HCT116 (cell line): ENCODE measurements at regions not wholly inside any gene's neighbourhood (a gene's known extent, or its start where the extent isn't known, plus 50 kb on each side); places are given as distances from the start of the nearest gene placed in this dataset.

Experiments
- ATF3 ChIP-seq: IDR thresholded peaks from 2 replicates; pipeline ENCODE4 v1.6.1; 2012
- EGR1 ChIP-seq: IDR thresholded peaks from 2 replicates; pipeline ENCODE4 v1.6.1; 2012; ENCODE audit warnings: low read depth
- EZH2 ChIP-seq: fragments of 200-600 bp; sonication (generic); IDR thresholded peaks from 2 replicates; pipeline ENCODE4 v1.6.1; 2017; ENCODE audit warnings: antibody characterized with exemption, mixed run types
- POLR2AphosphoS5 ChIP-seq: IDR thresholded peaks from 2 replicates; pipeline ENCODE4 v1.6.1; 2011; ENCODE audit warnings: mild to moderate bottlenecking, low read depth, low read length, moderate library complexity
- RAD21 ChIP-seq: IDR thresholded peaks from 2 replicates; pipeline ENCODE4 v1.6.1; 2012; ENCODE audit warnings: low read depth, mild to moderate bottlenecking
- SP1 ChIP-seq: IDR thresholded peaks from 2 replicates; pipeline ENCODE4 v1.6.1; 2012; ENCODE audit warnings: low read depth
- TF ChIP-seq, protein P1 (sequence below), 3 experiments: fragments of 200-600 bp in 1 of 3; sonication (generic) in 1 of 3; IDR thresholded peaks in 2 of 3; conservative IDR thresholded peaks in 1 of 3; 2 replicates each; pipeline ENCODE4 v1.5.1; 2012 to 2017; ENCODE audit warnings: low read depth in 2 of 3, low read length in 2 of 3, antibody characterized with exemption in 1 of 3, borderline replicate concordance in 1 of 3, control low read depth in 1 of 3, mild to moderate bottlenecking in 1 of 3, mixed read lengths in 1 of 3, mixed run types in 1 of 3, moderate library complexity in 1 of 3; ENCODE audit not compliant: insufficient read depth in 1 of 3
- TF ChIP-seq, protein P2 (sequence below): IDR thresholded peaks from 2 replicates; pipeline ENCODE4 v1.6.1; 2011; ENCODE audit warnings: mild to moderate bottlenecking, low read length, moderate library complexity; ENCODE audit not compliant: insufficient replicate concordance; ENCODE audit errors: extremely low read depth

DNA sequence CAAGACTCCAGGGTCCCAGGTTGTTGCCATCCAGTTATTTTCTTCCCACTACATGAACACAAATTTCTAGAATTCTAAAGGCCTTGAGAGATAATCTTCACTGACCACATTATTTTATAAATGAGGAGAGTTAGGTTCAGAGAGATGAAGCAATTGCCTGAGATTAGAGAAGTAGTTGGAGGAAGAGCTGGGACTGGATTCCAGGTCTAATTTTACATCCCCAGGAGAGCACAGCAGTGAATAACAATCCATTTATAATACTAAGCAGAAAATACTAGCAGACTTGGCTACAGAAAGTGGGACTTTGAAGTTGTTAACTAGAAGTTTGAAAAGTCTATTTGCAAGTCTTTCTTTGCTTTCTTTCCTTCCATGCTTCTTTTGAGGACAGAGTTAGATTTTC, 231.3 kb upstream of the S100G start:
- TF ChIP-seq, protein P1, sequence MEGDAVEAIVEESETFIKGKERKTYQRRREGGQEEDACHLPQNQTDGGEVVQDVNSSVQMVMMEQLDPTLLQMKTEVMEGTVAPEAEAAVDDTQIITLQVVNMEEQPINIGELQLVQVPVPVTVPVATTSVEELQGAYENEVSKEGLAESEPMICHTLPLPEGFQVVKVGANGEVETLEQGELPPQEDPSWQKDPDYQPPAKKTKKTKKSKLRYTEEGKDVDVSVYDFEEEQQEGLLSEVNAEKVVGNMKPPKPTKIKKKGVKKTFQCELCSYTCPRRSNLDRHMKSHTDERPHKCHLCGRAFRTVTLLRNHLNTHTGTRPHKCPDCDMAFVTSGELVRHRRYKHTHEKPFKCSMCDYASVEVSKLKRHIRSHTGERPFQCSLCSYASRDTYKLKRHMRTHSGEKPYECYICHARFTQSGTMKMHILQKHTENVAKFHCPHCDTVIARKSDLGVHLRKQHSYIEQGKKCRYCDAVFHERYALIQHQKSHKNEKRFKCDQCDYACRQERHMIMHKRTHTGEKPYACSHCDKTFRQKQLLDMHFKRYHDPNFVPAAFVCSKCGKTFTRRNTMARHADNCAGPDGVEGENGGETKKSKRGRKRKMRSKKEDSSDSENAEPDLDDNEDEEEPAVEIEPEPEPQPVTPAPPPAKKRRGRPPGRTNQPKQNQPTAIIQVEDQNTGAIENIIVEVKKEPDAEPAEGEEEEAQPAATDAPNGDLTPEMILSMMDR (IDR thresholded peaks at IDR 0.05 in 2 of 3, conservative IDR thresholded peaks at IDR 0.05 in 1 of 3; ENCODE audit: borderline replicate concordance in 1 of 3, insufficient read depth in 1 of 3, low read depth in 2 of 3, low read length in 2 of 3) = no peak
- TF ChIP-seq SP1 = no peak
- TF ChIP-seq ATF3 = no peak
- TF ChIP-seq RAD21 = no peak
- TF ChIP-seq, protein P2, sequence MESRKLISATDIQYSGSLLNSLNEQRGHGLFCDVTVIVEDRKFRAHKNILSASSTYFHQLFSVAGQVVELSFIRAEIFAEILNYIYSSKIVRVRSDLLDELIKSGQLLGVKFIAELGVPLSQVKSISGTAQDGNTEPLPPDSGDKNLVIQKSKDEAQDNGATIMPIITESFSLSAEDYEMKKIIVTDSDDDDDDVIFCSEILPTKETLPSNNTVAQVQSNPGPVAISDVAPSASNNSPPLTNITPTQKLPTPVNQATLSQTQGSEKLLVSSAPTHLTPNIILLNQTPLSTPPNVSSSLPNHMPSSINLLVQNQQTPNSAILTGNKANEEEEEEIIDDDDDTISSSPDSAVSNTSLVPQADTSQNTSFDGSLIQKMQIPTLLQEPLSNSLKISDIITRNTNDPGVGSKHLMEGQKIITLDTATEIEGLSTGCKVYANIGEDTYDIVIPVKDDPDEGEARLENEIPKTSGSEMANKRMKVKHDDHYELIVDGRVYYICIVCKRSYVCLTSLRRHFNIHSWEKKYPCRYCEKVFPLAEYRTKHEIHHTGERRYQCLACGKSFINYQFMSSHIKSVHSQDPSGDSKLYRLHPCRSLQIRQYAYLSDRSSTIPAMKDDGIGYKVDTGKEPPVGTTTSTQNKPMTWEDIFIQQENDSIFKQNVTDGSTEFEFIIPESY = no peak
- no peak for TF ChIP-seq EGR1
- TF ChIP-seq POLR2AphosphoS5 = no peak
- TF ChIP-seq EZH2 = no peak
